ENCODE measurements at regions not wholly inside any gene's neighbourhood (a gene's known extent, or its start where the extent isn't known, plus 50 kb on each side); places are given as distances from the start of the nearest gene placed in this dataset.

- no peak overlapping the region for H2BK15ac ChIP-seq (ENCODE audit: low read depth, low read length)
- H2BK12ac ChIP-seq (ENCODE audit: insufficient read length, low read depth, low read length) = no peak overlapping the region
- H2BK20ac ChIP-seq (ENCODE audit: low read depth, low read length, poor library complexity, severe bottlenecking) = no peak overlapping the region
- H3K4ac ChIP-seq (ENCODE audit: low read depth, low read length) = no peak overlapping the region
- H3T11ph ChIP-seq (ENCODE audit: low read length) = no peak overlapping the region
- Mint-ChIP-seq H3K27me3 (ENCODE audit: low read depth) (no peaks in the 10 kb centered on the region; the same call in 1 of the 2 replicates), H3K9me3 (peaks cover 43 to 56% of the 10 kb centered on the region in 2 experiments), H3K27ac (no peak overlapping the region), H3K4me3 (no peak overlapping the region), H3K4me1 (peaks cover 6 to 7% of the 10 kb centered on the region in 2 experiments; a peak in 2 of 4 replicates), H3K36me3 (ENCODE audit: insufficient read depth in 1 of 3, low read depth in 3 of 3) (peaks cover 5 to 20% (median 18%) of the 10 kb centered on the region in 3 experiments; a peak in 6 of 7 replicates)
- H2BK120ac ChIP-seq (ENCODE audit: low read depth, low read length, poor library complexity, severe bottlenecking) = no peak overlapping the region
- H3K56ac ChIP-seq (ENCODE audit: insufficient read length, low read depth, low read length) = no peak overlapping the region
- no peak overlapping the region for H4K8ac ChIP-seq (replicated peaks; ENCODE audit: insufficient read length, low read depth, low read length)
- no peaks in the 10 kb centered on the region for H4K20me1 ChIP-seq (ENCODE audit: control insufficient read depth, insufficient read depth, insufficient read length)
- TF ChIP-seq CTCF (conservative IDR thresholded peaks at IDR 0.05) = no peak
- H4K5ac ChIP-seq (ENCODE audit: insufficient read length, low read depth, low read length) = no peak overlapping the region
- no peak overlapping the region for H3K4me2 ChIP-seq (ENCODE audit: insufficient read depth, insufficient read length, low read length)
- no peak overlapping the region for H3K23ac ChIP-seq (ENCODE audit: insufficient read length, low read depth, low read length)
- H3K9me3 ChIP-seq (ENCODE audit: control insufficient read depth, low read depth, low read length) = peaks cover 9% of the 10 kb centered on the region
- H3K27me3 ChIP-seq (ENCODE audit: insufficient read depth, low read length) = no peaks in the 10 kb centered on the region
- DNase-seq = no peak
- no peak overlapping the region for H2AK5ac ChIP-seq (ENCODE audit: insufficient read length, low read length)
- H3K27ac ChIP-seq (ENCODE audit: insufficient read length, low read depth, low read length) = no peak overlapping the region
- H2BK5ac ChIP-seq (ENCODE audit: insufficient read length, low read length) = no peak overlapping the region
- H3K14ac ChIP-seq (ENCODE audit: insufficient read depth, low read length) = no peak overlapping the region
- H3K79me1 ChIP-seq (ENCODE audit: insufficient read depth, low read depth, low read length, poor library complexity, severe bottlenecking) = no peaks in the 10 kb centered on the region
- no peak overlapping the region for H3K9ac ChIP-seq (ENCODE audit: extremely low read depth, insufficient read length, low read length)
- peaks cover 3% of the 10 kb centered on the region; the same call in 1 of the 2 replicates for H3K4me1 ChIP-seq (ENCODE audit: insufficient read depth, low read length)
- H3K79me2 ChIP-seq (ENCODE audit: insufficient read depth, low read length) = no peaks in the 10 kb centered on the region
- no peaks in the 10 kb centered on the region for H3K23me2 ChIP-seq (ENCODE audit: insufficient read length, low read depth, low read length, poor library complexity, severe bottlenecking)
- no peak overlapping the region for H2AFZ ChIP-seq (ENCODE audit: low read length)
- no peak overlapping the region for H4K91ac ChIP-seq (ENCODE audit: insufficient read length, low read depth, low read length)
- no peak overlapping the region for H3K18ac ChIP-seq (ENCODE audit: insufficient read length, low read depth, low read length)
These were observed 609.8 kb downstream of the ZNF674 start for GRCh38 chrX:45935408-45935807.
